Hepatocyte (in vitro differentiated cells): ENCODE measurements at regions not wholly inside any gene's neighbourhood (a gene's known extent, or its start where the extent isn't known, plus 50 kb on each side); places are given as distances from the start of the nearest gene placed in this dataset.
"Not testable (repeated sequence)": the region's sequence is repeated elsewhere in the genome, so short reads cannot be mapped to it uniquely, and the experiment has no call there.

Experiments
- CTCF ChIP-seq: fragments of 200-600 bp; sonication (generic); IDR thresholded peaks from 2 replicates; pipeline ENCODE4 v1.5.1; 2016; ENCODE audit warnings: antibody characterized with exemption, mild to moderate bottlenecking; ENCODE audit not compliant: poor library complexity
- EZH2 ChIP-seq: fragments of 200-600 bp; sonication (generic); IDR thresholded peaks from 2 replicates; pipeline ENCODE4 v1.6.1; 2016; ENCODE audit warnings: antibody characterized with exemption, mild to moderate bottlenecking, borderline replicate concordance
- EZH2phosphoT487 ChIP-seq: fragments of 200-600 bp; sonication (generic); IDR thresholded peaks from one replicate; pipeline ENCODE4 v1.6.1; 2018; ENCODE audit warnings: antibody characterized with exemption, mild to moderate bottlenecking, low read depth, moderate library complexity; ENCODE audit not compliant: unreplicated experiment, severe bottlenecking

- TF ChIP-seq CTCF, EZH2, EZH2phosphoT487: not testable (repeated sequence)
These were observed 294.9 kb upstream of the DIO3 start for GRCh38 chr14:101266441-101266840.
